ENCODE measurements at regions not wholly inside any gene's neighbourhood (a gene's known extent, or its start where the extent isn't known, plus 50 kb on each side); places are given as distances from the start of the nearest gene placed in this dataset.
"Not testable (repeated sequence)": the region's sequence is repeated elsewhere in the genome, so short reads cannot be mapped to it uniquely, and the experiment has no call there.

DNA sequence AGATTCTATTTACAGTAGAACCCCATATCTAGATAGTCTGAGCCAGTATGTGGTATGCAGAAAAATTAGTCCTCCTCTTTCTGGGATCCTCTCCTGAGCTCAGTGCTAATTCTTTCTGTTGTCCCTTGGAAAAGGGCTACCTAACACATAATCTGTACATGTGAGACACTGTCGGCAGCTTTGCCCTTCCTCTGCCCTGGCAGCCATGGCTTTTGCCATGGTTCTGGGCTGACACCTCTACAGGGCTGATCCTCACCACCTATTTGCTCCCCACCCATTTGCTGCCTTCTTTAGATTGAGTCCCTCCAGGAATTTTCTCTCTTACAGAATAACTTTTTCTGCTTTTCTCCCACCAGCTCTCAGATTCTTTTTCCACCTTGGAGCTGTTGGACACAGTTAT, 64.7 kb upstream of the MAP9 start:
- DNase-seq, result no peak

DNA sequence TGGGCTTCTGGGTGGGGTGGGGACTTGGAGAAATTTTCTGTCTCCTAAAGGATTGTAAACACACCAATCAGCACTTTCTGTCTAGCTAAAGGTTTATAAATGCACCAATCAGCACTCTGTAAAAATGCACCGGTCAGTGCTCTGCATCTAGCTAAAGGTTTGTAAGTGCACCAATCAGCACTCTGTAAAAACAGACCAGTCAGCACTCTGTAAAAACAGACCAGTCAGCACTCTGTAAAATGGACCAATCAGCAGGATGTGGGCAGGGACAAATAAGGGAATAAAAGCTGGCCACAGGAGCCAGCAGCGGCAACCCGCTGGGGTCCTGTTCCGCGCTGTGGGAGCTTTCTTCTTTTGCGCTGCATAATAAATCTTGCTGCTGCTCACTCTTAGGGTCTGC, 63.0 kb upstream of the MAP9 start:
- not testable (repeated sequence) for DNase-seq

DNA sequence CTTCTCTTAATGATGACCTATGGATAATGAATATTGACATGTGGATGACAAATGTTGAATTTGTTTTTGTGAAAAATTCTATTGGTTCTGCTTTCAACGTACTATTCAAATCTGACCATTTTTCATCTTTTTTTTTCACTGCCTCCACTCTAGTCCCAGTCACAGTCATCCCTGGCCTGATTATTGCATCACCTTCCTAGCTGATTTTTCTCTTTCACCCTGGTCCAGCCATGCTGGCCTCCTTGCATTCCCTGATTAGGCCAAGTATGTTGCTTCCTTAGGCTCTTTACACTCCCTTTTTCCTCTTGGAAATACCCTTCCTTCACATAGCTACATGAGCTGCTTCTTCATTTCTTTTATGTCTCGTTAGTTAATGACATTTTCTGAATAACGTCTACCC, 58.1 kb upstream of the MAP9 start:
- no peak for DNase-seq

DNA sequence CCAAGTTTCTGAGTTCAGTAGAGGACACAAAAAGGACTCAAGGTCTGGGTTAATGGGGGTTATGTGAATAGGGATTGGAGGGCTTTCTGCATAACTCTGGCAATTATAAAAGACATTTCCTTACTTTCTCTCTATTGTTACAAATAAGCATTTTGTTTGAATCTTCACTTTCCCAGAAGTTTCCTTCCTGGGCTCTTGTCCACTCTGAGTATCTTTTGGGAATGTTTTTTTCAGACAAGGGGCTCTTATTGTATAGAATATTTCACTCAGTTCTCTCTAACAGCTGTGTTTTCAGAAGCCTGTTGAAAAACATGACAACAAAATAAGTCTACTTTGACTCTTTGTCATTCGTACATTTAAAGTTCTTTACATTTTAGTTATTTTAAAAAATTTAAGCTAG, 57.6 kb upstream of the MAP9 start:
- DNase-seq, result no peak

DNA sequence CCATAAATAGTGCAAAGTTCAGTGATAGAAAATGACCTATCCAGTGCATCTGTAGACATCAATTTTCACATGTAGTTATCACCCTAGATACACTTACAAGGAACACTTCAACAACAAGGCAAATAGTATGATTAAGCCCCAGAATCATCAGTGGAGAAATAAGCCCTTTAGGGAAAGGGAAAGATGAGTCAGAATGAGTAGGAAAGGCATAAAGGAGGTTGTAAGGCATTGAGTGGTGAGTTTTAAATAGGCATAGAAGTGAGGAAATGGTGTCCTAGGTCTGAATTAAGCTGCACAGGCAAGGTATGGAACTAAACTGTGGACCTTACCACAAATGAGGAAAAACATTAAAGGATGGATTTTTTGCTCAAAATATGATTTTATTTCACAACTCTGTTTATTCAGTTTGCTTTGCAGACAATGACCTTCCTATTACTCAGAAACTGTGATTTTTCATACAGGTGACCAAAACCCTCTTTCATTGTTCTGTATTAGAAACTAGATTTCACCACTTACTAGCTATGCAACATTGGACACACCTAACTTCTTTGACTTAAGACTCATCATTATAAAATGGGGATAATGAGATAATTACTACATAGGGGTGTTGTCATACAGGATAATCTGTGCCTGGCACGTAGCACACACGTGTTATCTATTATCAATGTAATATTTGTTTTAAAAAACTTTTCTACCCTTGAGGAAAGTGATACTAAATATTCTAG, 57.0 kb upstream of the MAP9 start:
- DNase-seq, result no peak

DNA sequence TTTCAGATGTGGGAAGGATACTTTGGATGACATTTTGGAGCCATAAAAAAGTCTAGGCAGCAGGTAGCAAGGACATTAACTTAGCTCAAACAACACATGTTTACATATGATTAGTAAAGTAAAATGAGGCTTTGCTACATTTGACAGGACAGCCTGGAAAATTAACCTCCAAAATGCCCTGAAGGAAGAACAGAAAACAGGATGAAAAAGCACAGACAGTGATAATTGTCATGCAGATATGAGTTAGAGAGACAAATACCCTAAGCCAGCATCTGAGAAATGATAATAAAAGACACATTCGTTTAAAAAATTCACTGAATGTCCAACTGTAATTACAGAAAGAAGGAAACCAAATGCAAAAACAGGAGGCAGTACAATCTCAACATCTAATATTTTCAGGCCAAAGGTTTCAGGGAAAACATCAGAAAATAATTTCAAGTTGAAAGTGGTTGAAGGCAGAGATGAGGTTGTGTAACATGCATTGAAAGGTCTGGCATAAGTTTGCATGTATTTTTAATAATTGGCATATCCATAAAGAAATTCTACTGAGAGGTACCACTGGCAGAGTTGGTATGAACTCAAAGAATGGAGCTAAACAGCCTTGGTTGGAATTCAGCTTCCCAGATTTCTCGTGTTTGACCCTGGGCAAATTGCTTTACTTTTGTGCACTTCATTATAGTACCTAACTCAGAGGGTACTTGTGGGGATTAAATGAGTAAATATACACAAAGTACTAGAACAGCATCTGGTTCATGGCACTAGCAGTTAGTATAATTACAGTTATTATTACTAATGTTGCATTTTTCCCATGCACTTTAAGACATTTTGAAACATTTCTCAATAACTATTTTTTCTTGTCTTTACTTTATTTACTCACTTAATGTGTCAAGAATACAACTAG, 54.4 kb upstream of the MAP9 start:
- no peak for DNase-seq

DNA sequence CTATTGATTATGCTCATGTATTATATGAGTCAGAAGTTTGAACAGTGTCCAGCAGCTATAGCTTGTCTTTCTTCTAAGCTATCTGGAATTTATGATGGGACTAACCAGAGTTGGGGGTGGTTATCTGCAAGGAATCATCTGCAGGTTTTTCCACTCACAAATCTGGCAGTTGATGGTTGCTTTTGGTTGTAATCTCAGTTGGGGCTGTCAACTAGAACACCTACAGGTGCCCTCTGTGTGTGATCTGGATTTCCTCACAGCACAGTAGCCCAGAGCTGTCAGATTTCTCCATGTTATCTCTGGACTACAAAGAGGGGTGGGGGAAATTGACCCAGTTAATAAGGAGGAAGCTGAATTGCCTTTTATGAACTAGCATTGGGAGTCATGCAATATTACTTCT, 51.4 kb upstream of the MAP9 start:
- no peak for DNase-seq

DNA sequence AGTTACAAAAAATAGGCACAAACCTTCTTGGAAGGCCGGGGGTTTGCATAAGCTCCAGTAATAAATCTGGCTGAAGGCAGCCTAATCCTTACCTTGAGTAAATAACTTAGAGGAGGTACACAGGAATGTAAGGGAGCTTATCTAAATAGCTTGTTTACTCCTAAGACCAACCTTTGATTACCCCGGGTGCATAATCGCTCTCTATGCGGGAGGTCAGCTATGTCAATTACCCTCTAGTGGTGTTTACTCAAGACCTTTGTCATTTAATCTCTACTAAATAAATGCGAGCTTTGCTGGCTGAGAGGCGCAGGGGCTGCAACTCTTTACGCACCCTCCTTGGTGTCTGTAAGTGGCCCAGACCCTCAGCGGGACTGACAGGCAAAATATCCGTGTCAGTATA, 50.2 kb upstream of the MAP9 start:
- DNase-seq, result no peak

All from NCI-H1105 (cell line).